PC-9 (cell line): ENCODE measurements at regions not wholly inside any gene's neighbourhood (a gene's known extent, or its start where the extent isn't known, plus 50 kb on each side); places are given as distances from the start of the nearest gene placed in this dataset.

Experiments
- EZH2 ChIP-seq: fragments of 200-600 bp; sonication (generic); IDR thresholded peaks from 2 replicates; pipeline ENCODE4 v1.8.0; 2017; ENCODE audit warnings: antibody characterized with exemption, low read depth
- TF ChIP-seq, protein P1 (sequence below): fragments of 200-600 bp; sonication (generic); conservative IDR thresholded peaks from 2 replicates; pipeline ENCODE4 v1.6.1; 2017; ENCODE audit warnings: mixed run types, antibody characterized with exemption, mild to moderate bottlenecking, moderate library complexity

DNA sequence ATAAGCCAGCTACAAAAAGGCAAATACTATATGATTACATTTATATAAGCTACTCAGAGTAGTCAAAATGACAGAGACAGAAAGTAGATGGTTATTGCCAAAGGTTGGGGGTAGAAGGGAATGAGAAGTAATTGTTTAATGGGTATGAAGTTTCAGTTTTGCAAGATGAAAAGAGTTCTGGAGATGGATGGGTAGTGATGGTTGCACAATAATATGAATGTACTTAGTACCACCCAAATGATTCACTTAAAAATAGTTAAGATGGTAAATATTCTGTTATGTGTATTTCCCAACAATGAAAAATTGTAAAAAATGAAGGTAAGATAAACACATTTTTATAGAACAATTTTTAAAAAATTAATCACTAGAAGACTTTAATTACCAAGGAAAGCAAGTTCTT is 448.4 kb downstream of the ADCYAP1 start:
- TF ChIP-seq, protein P1, sequence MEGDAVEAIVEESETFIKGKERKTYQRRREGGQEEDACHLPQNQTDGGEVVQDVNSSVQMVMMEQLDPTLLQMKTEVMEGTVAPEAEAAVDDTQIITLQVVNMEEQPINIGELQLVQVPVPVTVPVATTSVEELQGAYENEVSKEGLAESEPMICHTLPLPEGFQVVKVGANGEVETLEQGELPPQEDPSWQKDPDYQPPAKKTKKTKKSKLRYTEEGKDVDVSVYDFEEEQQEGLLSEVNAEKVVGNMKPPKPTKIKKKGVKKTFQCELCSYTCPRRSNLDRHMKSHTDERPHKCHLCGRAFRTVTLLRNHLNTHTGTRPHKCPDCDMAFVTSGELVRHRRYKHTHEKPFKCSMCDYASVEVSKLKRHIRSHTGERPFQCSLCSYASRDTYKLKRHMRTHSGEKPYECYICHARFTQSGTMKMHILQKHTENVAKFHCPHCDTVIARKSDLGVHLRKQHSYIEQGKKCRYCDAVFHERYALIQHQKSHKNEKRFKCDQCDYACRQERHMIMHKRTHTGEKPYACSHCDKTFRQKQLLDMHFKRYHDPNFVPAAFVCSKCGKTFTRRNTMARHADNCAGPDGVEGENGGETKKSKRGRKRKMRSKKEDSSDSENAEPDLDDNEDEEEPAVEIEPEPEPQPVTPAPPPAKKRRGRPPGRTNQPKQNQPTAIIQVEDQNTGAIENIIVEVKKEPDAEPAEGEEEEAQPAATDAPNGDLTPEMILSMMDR, result no peak
- no peak for TF ChIP-seq EZH2
